ENCODE measurements at regions not wholly inside any gene's neighbourhood (a gene's known extent, or its start where the extent isn't known, plus 50 kb on each side); places are given as distances from the start of the nearest gene placed in this dataset.

DNA sequence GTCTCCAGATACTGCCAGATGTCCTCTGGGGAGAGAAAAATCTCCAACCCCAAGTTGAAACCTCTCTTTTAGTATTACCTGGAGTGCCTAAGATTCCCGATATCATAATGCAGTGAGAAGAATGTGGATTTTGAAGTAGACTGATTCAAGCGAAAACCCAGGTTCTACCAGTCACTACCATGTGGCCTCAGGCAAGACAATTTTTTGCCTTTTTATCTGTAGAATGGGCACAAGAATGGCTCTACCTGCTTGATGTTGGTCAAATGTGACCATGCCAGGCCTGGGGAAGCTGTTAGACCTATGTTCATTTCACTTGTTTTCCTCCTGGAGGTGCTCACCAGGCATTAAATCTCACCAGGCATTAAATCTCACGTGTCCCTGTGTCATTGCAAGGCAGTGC, 131.3 kb downstream of the DDX1 start:
- TF ChIP-seq, protein P1, sequence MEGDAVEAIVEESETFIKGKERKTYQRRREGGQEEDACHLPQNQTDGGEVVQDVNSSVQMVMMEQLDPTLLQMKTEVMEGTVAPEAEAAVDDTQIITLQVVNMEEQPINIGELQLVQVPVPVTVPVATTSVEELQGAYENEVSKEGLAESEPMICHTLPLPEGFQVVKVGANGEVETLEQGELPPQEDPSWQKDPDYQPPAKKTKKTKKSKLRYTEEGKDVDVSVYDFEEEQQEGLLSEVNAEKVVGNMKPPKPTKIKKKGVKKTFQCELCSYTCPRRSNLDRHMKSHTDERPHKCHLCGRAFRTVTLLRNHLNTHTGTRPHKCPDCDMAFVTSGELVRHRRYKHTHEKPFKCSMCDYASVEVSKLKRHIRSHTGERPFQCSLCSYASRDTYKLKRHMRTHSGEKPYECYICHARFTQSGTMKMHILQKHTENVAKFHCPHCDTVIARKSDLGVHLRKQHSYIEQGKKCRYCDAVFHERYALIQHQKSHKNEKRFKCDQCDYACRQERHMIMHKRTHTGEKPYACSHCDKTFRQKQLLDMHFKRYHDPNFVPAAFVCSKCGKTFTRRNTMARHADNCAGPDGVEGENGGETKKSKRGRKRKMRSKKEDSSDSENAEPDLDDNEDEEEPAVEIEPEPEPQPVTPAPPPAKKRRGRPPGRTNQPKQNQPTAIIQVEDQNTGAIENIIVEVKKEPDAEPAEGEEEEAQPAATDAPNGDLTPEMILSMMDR (IDR thresholded peaks at IDR 0.05) = no peak
- no peak for TF ChIP-seq POLR2AphosphoS5 (IDR thresholded peaks at IDR 0.05)
- no peak for TF ChIP-seq POLR2A (IDR thresholded peaks at IDR 0.05)
